GM18519 (cell line): ENCODE measurements at regions not wholly inside any gene's neighbourhood (a gene's known extent, or its start where the extent isn't known, plus 50 kb on each side); places are given as distances from the start of the nearest gene placed in this dataset.
A peak's percentile ranks its signal among the peaks of the same experiment; 100 is the strongest.
"Not testable (repeated sequence)": the region's sequence is repeated elsewhere in the genome, so short reads cannot be mapped to it uniquely, and the experiment has no call there.

Experiments
- ATAC-seq: cut with Tn5 transposase; IDR thresholded peaks from one replicate; pipeline ENCODE4 v1.9.1; 2021; ENCODE audit warnings: mild to moderate bottlenecking, moderate library complexity; ENCODE audit not compliant: unreplicated experiment, low FRiP score

DNA sequence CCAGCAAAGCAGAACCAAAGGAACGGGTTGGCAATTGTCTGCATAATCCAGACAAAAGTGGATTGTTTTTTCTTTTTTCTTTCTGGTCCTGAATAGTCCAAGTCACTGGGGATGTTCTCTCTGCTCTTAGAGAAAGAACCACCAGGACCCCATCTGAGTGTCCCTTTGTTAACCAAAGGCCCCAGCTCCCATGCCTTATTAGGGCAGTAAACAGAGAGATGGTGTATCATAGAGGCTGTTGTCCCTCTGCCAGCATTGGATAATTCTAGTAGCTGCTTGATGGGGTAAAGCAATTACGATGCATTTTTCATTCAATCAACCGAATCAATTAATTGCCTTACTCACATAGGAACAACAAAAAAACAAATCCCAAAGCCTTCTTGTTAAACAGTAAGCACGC lies 213.0 kb downstream of the BUB3 start:
- ATAC-seq, result no peak

DNA sequence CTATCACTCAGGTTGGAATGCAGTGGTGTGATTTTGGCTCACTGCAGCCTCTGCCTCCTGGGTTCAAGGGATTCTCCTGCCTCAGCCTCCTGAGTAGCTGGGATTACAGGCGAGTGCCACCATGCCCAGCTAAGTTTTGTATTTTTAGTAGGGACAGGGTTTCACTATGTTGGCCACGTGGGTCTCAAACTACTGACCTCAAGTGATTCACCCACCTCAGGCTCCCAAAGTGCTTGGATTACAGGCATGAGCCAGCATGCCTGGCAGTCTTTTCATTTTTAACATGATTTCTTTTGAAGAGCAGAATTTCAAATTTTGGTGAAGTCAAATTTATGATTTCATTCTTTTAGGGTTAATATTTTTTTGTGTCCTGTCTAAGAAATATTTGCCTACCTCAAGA lies 217.4 kb downstream of the BUB3 start:
- not testable (repeated sequence) for ATAC-seq

DNA sequence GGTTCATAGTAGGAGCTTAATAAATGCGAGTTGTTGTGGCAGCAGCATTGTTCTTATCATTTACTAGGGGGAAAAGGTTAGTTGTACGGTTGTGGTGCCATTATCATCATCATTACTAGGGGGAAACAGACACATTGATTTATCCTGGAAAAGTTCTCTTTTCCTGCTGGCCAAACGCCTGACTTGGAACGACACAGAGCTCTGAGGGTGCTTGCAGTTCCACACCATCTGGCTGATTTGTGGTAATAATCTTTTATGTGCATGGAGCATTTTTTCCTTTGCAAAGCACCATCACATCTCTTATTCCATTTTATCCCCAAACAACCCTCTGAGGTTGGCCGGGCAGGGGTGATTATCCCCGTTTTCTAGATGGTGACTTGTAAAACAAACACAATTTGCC lies 219.4 kb downstream of the BUB3 start:
- no peak for ATAC-seq

DNA sequence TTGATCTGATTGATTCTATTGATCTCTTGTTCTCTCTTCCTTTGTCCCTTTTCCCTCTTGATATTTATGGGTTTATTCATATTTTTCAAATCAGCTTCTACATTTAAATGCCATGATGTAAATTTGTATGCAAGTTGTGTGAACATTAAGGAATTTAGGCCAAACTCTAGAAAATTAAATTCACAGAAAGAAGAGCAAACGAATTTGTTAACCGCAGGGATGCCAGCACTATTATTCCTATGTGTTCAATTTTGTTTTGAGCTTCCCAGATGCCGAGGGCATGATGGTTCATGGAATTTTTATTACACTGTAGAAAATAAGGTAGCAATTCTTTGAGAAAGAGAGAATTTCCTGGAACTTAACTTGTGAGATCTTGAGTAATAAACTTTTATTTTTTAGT lies 220.9 kb downstream of the BUB3 start:
- no peak for ATAC-seq

DNA sequence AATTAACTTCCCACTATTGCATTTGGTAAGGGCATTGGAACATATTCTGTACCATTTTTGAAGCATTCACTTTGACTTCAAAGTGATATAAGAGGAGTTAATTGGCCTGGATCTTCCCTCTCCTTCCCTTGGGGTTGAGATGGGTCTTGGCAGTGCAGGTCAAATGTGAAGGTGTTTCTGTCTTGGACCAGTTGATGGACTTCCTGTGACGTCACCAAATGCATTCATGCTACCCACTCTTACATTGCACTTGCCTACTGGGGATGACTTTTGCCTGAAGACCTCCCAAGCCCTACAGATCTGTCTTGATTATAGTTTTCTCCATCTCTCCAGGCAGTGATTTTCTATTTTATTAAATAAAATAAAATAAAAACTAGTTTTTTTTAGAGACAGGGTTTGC lies 221.5 kb downstream of the BUB3 start:
- no peak for ATAC-seq

DNA sequence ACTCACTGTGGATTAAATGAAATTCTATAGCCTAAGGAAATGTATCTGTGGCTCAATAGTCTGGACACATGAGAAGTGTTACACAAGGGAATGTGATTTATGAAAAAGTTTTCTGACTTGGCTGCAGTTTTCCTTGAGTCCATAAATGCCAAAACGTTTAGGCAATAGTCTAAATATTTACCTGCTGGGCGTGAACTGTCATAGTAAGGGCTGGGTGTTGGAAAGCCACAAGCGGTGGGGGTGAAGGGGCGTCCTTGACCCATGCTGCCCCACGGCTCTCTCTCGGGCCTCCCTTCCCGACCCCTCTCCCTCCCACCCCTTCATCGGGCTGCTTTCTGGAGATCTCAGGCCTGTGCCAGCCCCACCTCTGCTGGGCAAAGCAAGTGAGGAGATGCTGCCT lies 223.7 kb downstream of the BUB3 start:
- no peak for ATAC-seq

DNA sequence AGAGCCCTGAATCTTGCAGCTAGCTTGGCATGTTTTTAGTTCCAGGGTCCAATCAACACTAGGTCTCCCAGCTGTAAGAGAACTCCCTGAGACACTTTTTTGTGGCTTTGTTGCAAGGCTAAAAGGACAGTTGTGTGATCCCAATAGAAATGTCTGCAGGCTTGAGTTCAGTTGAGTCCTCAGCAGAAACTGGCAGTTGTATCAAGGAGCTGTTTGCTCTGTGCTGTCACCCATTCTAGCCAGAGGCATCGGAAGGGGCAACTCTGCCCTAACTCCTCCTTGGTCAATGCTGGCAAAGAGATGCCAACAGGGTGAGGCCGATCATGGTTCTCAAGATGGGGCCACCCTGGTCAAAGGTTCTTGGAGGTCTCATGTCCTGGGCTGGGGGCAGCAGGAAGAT lies 224.1 kb downstream of the BUB3 start:
- ATAC-seq, result no peak

DNA sequence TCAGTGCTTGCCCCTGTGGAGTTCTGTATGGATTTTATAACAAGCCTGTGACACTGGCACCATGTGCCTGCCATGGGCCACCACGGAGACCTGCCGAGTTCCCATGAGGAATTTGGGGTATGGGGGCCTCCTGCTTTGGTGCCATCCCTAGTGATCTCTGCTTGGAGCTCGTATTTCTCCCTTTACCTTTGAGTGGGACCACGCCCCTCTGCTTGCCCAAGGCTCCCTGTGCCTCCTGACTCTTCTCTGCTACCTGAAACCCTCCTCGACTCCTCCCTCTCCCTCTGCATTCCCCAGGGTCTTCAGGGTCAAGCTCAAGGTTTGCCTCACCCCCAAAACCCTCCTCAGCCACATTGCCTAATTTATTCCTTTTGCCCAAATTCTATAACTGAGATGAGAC lies 225.0 kb downstream of the BUB3 start:
- no peak for ATAC-seq

DNA sequence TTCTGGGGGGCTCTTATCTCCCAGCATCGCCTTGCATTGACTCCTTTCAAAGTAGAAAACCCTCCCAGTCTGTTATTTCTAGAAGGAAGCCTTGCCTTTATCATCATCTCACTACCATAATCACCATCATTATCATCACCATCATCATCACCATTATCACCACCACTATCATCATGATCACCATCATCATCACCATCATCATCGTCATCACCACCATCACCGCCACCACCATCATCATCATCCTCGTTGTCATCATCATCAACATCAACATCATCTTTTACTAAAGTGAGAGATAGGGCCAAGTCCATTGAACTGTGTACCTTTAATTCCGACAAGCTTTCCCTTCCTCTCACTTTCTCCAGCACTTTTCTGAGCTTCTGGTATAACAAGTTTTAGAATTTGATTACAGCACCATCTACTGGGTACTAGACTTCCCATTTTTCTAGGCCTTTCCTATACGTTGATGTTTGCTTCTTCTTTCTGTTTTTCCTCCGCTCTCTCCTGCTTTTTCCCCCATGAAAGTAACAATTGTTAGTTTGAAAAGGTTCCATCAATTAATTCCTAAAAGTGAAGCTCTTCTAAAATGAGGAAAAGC lies 226.4 kb downstream of the BUB3 start:
- no peak for ATAC-seq

DNA sequence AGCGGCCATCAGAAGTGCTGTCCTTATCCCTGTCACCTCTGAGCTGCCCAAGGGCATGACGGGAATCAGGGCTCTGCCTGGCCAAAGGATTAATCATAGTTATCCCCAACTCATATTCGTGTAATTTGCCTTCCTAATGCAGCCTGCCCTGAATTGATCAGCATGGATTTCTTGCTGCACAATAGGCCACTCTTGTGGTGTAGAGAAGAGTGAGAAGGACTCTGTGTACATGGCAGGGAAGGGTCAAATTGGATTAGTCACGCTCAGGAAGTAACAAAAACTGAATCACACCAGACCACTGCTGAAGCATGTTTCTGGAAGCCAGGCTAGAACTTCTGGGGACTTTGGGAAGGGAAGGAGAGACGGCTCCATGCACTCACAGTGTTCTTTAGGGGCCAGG lies 227.0 kb downstream of the BUB3 start:
- no peak for ATAC-seq

DNA sequence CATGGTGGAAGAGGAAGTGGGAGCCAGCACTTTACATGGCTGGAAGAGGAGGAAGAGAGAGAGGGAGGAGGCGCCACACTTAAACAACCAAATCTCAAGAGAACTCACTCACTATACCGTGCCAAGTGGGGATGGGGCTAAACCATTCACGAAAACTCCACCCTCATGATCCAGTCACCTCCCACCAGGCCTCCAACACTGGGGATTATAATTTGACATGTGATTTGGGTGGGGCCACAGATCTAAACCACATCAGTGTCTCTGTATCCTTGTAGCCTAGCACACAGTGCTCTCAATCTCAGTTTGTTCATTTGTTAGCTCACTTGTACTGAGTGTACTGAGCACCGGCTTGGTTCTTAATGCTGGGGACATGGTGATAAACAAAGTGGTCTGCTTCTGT lies 228.3 kb downstream of the BUB3 start:
- no peak for ATAC-seq

DNA sequence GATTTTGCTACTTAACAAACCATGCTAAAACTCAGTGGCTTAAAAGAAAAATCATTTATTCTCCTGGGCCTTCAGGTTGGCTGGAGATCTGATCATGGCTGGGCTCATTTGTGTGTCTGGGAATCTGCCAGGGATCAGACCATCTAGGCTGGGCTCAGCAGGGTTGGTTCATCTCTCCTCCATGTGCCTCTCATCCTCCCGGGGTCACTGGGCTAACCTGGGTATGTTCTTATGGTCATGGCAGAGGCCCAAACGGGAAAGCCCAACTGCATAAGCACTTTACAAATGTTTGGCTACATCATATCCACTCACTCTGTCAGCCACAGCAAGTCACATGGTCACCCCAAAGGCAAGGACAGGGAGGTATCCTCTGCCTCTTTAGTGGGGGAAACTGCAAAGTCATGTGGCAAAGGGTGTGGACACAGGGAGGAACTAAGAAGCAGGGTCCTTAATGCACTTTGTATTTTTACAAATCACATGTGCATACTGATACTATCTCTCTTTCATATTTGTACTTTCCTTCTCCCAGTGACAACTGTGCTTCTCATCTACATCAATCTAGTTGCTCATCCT lies 231.4 kb downstream of the BUB3 start:
- no peak for ATAC-seq

DNA sequence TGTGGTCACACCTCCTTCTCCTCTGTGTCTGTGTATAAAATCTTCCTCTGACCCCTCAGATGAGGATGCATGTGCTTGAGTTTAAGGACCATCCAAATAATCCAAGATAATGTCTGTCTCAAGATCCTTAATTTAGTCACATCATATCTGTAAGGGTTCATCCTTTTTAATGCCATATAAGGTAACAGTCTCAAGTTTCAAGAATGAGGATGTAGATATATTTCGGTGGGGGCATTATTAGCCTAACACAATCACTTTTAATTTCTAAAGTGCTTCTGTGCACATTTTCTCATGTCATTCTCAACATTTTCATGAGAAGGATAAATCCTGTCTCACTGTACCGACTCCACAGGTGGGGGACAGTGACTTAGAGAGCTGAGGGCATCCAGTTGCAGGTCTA lies 235.3 kb downstream of the BUB3 start:
- ATAC-seq, result no peak

DNA sequence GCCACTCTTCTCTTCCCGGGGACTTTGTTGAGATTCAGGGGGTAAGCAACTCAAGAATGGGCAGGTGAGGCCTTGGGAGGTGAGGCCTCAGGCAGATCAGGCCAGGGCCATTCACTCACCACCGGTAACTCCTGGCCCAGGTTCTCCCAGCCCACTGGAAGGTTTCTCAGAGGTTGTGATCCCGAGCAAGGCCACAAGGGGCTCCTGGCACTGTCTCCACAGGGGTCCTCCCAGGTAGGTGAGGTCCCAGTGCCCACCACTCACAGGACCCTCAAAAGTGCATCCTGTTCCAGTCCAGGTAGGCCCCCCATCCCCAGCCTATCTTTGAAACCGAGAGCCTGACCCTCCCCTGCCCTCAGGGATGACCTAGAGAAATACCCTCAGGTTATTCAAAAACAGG lies 236.1 kb downstream of the BUB3 start:
- ATAC-seq, result no peak

DNA sequence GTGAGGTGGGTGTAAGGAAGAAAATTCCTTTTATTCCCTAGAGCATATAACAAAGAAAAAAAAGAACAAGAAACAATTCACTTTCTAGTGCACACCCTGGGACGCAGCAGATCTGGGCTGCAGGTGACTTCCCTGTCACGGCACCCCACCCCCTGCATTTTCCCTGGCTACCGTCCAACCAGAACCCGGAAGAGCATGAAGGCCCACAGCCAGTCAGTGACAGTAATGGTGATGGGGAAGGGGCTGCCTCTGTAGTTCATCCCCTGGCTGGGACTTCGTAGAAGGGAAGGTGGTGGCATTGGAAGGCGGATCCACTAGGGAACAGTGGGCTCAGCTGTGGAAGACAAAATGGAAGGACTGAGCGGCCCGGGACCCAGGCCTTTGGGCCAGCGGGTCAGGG lies 236.7 kb downstream of the BUB3 start:
- no peak for ATAC-seq

DNA sequence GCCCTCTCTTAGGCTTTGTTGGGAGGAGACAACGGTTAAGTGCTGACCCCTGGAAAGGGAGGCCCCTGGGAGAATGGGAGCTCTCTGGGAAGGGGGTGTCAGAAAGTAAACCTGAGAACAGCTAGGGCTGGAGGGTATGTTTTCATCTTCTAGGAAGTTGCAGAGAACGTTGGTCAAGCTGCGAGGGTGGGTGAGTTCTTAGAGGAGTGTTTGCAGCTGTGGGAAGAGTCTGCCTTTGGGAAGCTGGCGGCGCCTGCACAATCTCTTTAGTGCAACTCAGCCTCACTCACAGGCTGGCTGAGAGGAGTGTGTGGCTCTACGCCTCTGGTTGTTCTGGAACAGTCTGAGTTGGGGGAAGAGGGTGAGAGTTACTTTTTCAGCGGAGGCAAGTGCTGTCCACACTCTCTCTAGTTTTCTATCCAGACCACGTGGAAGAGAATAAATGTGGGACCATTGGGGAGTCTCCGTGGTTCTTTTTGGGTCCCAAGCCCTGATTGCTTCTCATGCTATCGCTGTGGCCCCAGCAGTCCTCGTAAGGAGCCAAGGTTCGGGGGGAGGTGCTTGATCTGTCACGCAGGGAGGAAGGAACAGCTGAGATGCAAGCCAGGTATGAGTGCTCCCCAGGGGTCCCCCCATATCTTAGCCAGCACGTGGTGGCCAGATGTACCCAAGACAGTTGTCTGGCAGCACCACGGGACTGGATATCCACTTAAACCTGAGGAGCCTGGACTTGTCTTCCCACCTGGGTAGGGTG lies 237.2 kb downstream of the BUB3 start:
- peak; percentile 31 for ATAC-seq

DNA sequence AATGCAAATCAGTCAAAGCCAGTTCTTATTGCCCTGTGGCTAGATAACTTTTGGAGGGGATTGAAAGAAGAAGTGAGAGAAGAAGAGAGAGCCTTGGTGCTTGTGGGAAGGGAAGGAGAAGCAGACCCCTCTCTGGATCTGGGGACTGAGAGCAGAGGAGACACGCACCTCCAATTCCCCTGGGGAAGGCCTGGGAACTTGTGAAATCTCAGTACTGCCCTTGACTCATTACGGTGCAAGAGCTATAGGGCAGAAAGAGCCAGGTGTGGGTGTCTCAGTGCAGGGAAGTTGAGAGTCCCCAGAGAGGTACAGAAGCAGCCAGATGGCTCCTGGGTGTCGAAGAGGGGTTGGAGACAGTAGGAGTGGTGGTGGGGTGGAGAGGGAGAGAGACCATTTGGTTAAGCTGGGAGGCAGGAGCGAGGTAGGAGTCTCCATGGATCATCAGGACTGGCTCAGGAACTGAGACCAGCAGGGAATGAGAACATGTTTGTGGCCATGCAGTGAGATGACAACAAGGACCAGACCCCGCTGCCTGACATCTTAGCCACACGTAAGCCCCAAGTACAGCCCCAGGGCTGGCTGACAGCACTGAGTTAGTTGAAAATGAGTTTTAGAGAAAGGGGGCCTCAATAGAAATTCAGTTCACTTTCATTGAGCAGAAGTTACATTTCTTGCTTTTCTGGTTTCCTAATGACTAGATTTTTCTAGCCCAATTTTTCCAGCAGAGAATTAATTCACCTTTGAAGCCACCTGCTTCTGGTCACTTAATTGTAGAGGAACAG lies 238.2 kb downstream of the BUB3 start:
- ATAC-seq, result peak; percentile 83

DNA sequence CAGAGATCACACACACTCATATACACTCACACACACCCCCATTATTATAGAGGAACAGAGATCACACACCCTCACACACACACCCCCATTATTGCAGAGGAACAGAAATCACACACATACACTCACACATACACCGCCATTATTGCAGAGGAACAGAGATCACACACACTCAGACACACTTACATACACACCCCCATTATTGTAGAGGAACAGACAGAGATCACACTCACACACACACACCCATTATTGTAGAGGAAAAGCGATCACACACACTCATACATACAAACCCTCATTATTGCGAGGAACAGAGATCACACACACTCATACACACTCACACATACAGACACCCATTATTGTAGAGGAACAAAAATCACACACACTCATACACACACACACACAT lies 239.0 kb downstream of the BUB3 start:
- no peak for ATAC-seq

DNA sequence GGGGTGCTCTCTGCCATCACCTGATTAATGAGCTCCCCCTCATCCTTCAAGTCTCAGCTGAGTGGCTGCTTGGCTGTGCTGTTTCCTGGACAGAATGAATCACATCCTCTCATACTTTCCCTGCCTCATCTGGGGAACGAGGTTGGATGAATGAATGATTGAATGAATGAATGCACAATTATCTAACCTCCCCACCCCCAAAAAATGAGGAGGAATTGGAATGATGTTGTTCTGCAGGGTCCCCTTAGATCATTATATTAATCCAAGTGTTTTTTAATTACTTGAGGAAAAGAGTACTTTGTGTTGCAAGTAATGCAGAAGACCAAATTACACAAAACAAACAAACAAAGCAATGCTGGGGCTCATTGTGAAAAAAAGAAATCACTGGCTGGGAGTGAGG lies 240.2 kb downstream of the BUB3 start:
- ATAC-seq, result no peak

DNA sequence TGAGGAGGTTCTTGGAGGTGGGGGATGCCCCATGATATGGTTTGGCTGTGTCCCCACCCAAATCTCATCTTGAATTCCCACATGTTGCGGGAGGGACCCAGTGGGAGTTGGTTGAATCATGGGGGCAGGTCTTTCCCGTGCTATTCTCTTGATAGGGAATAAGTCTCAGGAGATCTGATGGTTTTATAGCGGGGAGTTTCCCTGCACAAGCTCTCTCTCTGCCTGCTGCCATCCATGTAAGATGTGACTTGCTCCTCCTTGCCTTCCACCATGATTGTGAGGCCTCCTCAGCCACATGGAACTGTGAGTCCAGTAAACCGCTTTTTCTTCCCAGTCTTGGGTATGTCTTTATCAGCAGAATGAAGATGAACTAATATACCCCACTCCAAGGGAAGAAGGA lies 241.0 kb downstream of the BUB3 start:
- not testable (repeated sequence) for ATAC-seq

DNA sequence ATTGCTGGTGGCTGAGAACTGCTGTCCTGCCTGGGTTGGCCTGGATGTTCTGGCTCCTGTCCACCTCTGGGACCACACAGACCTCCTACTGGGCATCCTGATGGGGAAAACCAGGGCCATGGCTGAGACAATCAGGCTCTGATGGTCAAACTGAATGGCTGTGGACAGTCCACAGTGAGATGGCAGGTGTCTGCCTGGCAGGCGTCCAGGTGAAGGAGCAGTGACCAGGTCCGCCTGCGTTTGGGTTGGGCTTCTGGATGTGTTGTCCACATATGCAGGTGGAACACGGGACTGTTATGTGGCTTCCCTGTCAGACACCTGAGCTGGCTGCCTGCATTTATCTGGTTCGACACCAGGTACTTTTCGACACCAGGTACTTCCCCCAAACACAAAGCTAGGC lies 241.7 kb downstream of the BUB3 start:
- no peak for ATAC-seq
